Bronchial epithelial cell (primary cell): ENCODE measurements at regions not wholly inside any gene's neighbourhood (a gene's known extent, or its start where the extent isn't known, plus 50 kb on each side); places are given as distances from the start of the nearest gene placed in this dataset.

Source experiments
- DNase-seq: peaks from one replicate; pipeline ENCODE4 v3.0.0-alpha.2; 2010; ENCODE audit warnings: low read depth
- FAIRE-seq: peaks from 2 replicates; lab custom pipeline; 2011; peaks lifted over from hg19 to GRCh38; lab: Jason Lieb, UNC
- H3K27me3 ChIP-seq: 2 replicates; pipeline ENCODE4 v1.5.1; 2011; ENCODE audit warnings: low read length; ENCODE audit not compliant: control insufficient read depth, insufficient read depth
- H3K36me3 ChIP-seq: 2 replicates; pipeline ENCODE4 v1.5.1; 2011; ENCODE audit warnings: low read length; ENCODE audit not compliant: control insufficient read depth, insufficient read depth
- H3K4me3 ChIP-seq: 2 replicates; pipeline ENCODE4 v1.5.1; 2011; ENCODE audit warnings: mild to moderate bottlenecking, low read depth, low read length, control low read depth
- CTCF ChIP-seq: IDR thresholded peaks from 2 replicates; pipeline ENCODE4 v1.5.1; 2011; ENCODE audit warnings: mild to moderate bottlenecking, moderate library complexity, low read length, control low read depth, inconsistent platforms; ENCODE audit not compliant: insufficient read depth, severe bottlenecking

- DNase-seq (no peak), FAIRE-seq (peak; percentile 55)
- no peak overlapping the region for H3K4me3 ChIP-seq
These were observed 382.5 kb upstream of the PRKCQ start for GRCh38 chr10:6962576-6962975.

GRCh38 chr10:6958711-6959110 is 378.6 kb upstream of the PRKCQ start:
- H3K27me3 ChIP-seq = no peaks in the 10 kb centered on the region
- DNase-seq (no peak), FAIRE-seq (no peak)
- TF ChIP-seq CTCF = no peak
- no peak overlapping the region for H3K4me3 ChIP-seq
- no peaks in the 10 kb centered on the region for H3K36me3 ChIP-seq

More at GRCh38 chr10:6962576-6962975, 382.5 kb upstream of the PRKCQ start:
- Histone ChIP-seq H3K27me3 (no peaks in the 10 kb centered on the region), H3K36me3 (no peaks in the 10 kb centered on the region)
- no peak for TF ChIP-seq CTCF

GRCh38 chr10:6958254-6958653 is 378.2 kb upstream of the PRKCQ start:
- no peak overlapping the region for H3K4me3 ChIP-seq
- no peaks in the 10 kb centered on the region for H3K27me3 ChIP-seq
- TF ChIP-seq CTCF = no peak
- no peak for FAIRE-seq
- no peaks in the 10 kb centered on the region for H3K36me3 ChIP-seq
- no peak for DNase-seq

GRCh38 chr10:6957851-6958250 is 377.8 kb upstream of the PRKCQ start:
- H3K36me3 ChIP-seq = no peaks in the 10 kb centered on the region
- no peak overlapping the region for H3K4me3 ChIP-seq
- H3K27me3 ChIP-seq = no peaks in the 10 kb centered on the region
- FAIRE-seq (no peak), DNase-seq (no peak)
- TF ChIP-seq CTCF = no peak

GRCh38 chr10:6956562-6956961 is 376.5 kb upstream of the PRKCQ start:
- FAIRE-seq (no peak), DNase-seq (no peak)
- TF ChIP-seq CTCF = no peak
- Histone ChIP-seq H3K4me3 (no peak overlapping the region), H3K27me3 (no peaks in the 10 kb centered on the region), H3K36me3 (no peaks in the 10 kb centered on the region)

GRCh38 chr10:6953271-6953801 is 373.3 kb upstream of the PRKCQ start:
- no peak for TF ChIP-seq CTCF

More at GRCh38 chr10:6953271-6953801, 373.3 kb upstream of the PRKCQ start:
- Histone ChIP-seq H3K4me3 (no peak overlapping the region), H3K36me3 (no peaks in the 10 kb centered on the region), H3K27me3 (no peaks in the 10 kb centered on the region)
- DNase-seq = no peak
- FAIRE-seq = peak; percentile 52
